Upper lobe of right lung (tissue), 1 donor: ENCODE measurements at regions not wholly inside any gene's neighbourhood (a gene's known extent, or its start where the extent isn't known, plus 50 kb on each side); places are given as distances from the start of the nearest gene placed in this dataset.
"Not testable (repeated sequence)": the region's sequence is repeated elsewhere in the genome, so short reads cannot be mapped to it uniquely, and the experiment has no call there.

Experiments used
- ATAC-seq: fragments of 200-7000 bp; cut with Tn5 transposase; one replicate; pipeline ENCODE4 v1.9.1; 2020; ENCODE audit warnings: mild to moderate bottlenecking, moderate library complexity
- DNase-seq: peaks from one replicate; pipeline ENCODE4 v3.0.0-alpha.2; 2020
- H3K27ac ChIP-seq: fragments of 200-600 bp; one replicate; pipeline ENCODE4 v1.8.0; 2022
- H3K27me3 ChIP-seq: fragments of 200-600 bp; one replicate; pipeline ENCODE4 v1.8.0; 2022; ENCODE audit warnings: mild to moderate bottlenecking
- H3K36me3 ChIP-seq: fragments of 200-600 bp; one replicate; pipeline ENCODE4 v1.8.0; 2022
- H3K4me1 ChIP-seq: fragments of 200-600 bp; one replicate; pipeline ENCODE4 v1.8.0; 2022
- H3K4me3 ChIP-seq: fragments of 200-600 bp; one replicate; pipeline ENCODE4 v1.8.0; 2022; ENCODE audit warnings: mild to moderate bottlenecking
- H3K9me3 ChIP-seq: fragments of 200-600 bp; one replicate; pipeline ENCODE4 v1.8.0; 2022
- CTCF ChIP-seq: fragments of 200-600 bp; IDR thresholded peaks from one replicate; pipeline ENCODE4 v1.8.0; 2022; ENCODE audit warnings: antibody characterized with exemption
- intact Hi-C: fragments of 100-400 bp; cut with DNase I; formaldehyde crosslinking; loops from one replicate; pipeline ENCODE4 v1.11.0; 2022
- donor health status: DM: no; HTN: yes; CAD: no; lungs with severe emphysema.

- no peak for ATAC-seq
- Histone ChIP-seq H3K27me3 (no peaks in the 10 kb centered on the region), H3K4me3 (no peak overlapping the region), H3K27ac (no peak overlapping the region), H3K9me3 (no peaks in the 10 kb centered on the region), H3K4me1 (peaks cover 13% of the 10 kb centered on the region), H3K36me3 (no peaks in the 10 kb centered on the region)
- intact Hi-C loops, result no loop called here
- TF ChIP-seq CTCF, result no peak
- no peak for DNase-seq
Measured at GRCh38 chr4:20192736-20193135, 59.0 kb upstream of the SLIT2 start.

- Histone ChIP-seq H3K4me1 (no peaks in the 10 kb centered on the region), H3K36me3 (no peaks in the 10 kb centered on the region), H3K27me3 (no peaks in the 10 kb centered on the region), H3K4me3 (no peak overlapping the region), H3K9me3 (no peaks in the 10 kb centered on the region), H3K27ac (no peak overlapping the region)
- ATAC-seq, result no peak
- DNase-seq, result no peak
- TF ChIP-seq CTCF, result no peak
- intact Hi-C loops, result no loop called here
Measured at GRCh38 chr4:20185103-20185502, 66.6 kb upstream of the SLIT2 start.

GRCh38 chr4:20183131-20183530 lies 68.6 kb upstream of the SLIT2 start:
- H3K27ac ChIP-seq, H3K4me1 ChIP-seq, H3K9me3 ChIP-seq, H3K27me3 ChIP-seq, H3K4me3 ChIP-seq, ATAC-seq, DNase-seq, H3K36me3 ChIP-seq, intact Hi-C loops: not testable (repeated sequence)

- ATAC-seq (no peak), DNase-seq (no peak)
- no peak for TF ChIP-seq CTCF
- Histone ChIP-seq H3K27ac (no peak overlapping the region), H3K4me1 (no peaks in the 10 kb centered on the region), H3K9me3 (no peaks in the 10 kb centered on the region), H3K4me3 (no peak overlapping the region), H3K36me3 (no peaks in the 10 kb centered on the region), H3K27me3 (no peaks in the 10 kb centered on the region)
- intact Hi-C loops, result no loop called here
Measured at GRCh38 chr4:20181926-20182325, 69.8 kb upstream of the SLIT2 start.

GRCh38 chr4:20180509-20180908 lies 71.2 kb upstream of the SLIT2 start:
- Histone ChIP-seq H3K36me3 (no peaks in the 10 kb centered on the region), H3K4me3 (no peak overlapping the region), H3K9me3 (no peaks in the 10 kb centered on the region), H3K27me3 (no peaks in the 10 kb centered on the region), H3K4me1 (no peaks in the 10 kb centered on the region), H3K27ac (no peak overlapping the region)
- DNase-seq, result no peak
- no peak for TF ChIP-seq CTCF
- no peak for ATAC-seq
- intact Hi-C loops, result no loop called here

GRCh38 chr4:20178902-20179576 lies 72.7 kb upstream of the SLIT2 start:
- Histone ChIP-seq H3K4me1 (no peaks in the 10 kb centered on the region), H3K27me3 (no peaks in the 10 kb centered on the region), H3K9me3 (no peaks in the 10 kb centered on the region), H3K27ac (no peak overlapping the region), H3K4me3 (no peak overlapping the region), H3K36me3 (no peaks in the 10 kb centered on the region)
- no peak for TF ChIP-seq CTCF
- DNase-seq (no peak), ATAC-seq (no peak)
- intact Hi-C loops, result no loop called here
